ENCODE measurements at regions not wholly inside any gene's neighbourhood (a gene's known extent, or its start where the extent isn't known, plus 50 kb on each side); places are given as distances from the start of the nearest gene placed in this dataset.

GRCh38 chr9:13567833-13568232 is 288.3 kb upstream of the MPDZ start:
- Mint-ChIP-seq H3K27me3 (peaks cover 11% of the 10 kb centered on the region), H3K36me3 (no peaks in the 10 kb centered on the region)
- DNase-seq = no peak

DNA sequence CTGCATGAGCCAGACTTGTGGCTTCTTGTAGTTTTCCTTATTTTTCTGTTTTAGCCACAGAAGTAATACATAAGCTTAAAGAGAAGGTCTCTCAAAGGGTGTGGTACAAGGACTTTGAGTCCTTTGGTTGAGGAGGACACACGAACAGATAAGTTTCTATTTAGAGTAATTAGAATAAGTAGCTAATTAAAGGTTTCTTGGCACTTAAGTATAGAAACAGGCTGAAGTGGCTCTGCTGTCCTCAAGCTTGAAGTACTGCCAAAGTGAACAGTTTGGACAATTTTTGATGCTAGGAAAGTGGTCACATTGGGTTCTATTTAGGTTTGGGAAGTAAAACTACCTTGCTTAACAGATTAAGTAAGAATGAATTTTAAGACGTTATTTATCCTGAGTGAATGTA is 278.3 kb upstream of the MPDZ start:
- Mint-ChIP-seq H3K4me1 (no peaks in the 10 kb centered on the region), H3K27me3 (no peaks in the 10 kb centered on the region)
- CTCF ChIA-PET = no interaction called here

More at GRCh38 chr9:13567833-13568232, 288.3 kb upstream of the MPDZ start:
- Mint-ChIP-seq H3K4me3 (no peak overlapping the region), H3K27ac (no peak overlapping the region), H3K9me3 (no peaks in the 10 kb centered on the region), H3K4me1 (no peaks in the 10 kb centered on the region)
- CTCF ChIA-PET = no interaction called here

GRCh38 chr9:13556656-13557055 is 277.2 kb upstream of the MPDZ start:
- H3K4me1 Mint-ChIP-seq = no peaks in the 10 kb centered on the region
- CTCF ChIA-PET = no interaction called here

More for the DNA sequence above, 278.3 kb upstream of the MPDZ start:
- no peak for DNase-seq
- H3K27ac Mint-ChIP-seq = no peak overlapping the region
- H3K9me3 Mint-ChIP-seq = no peaks in the 10 kb centered on the region
- no peaks in the 10 kb centered on the region for H3K36me3 Mint-ChIP-seq
- H3K4me3 Mint-ChIP-seq = no peak overlapping the region

GRCh38 chr9:13555989-13556500 is 276.6 kb upstream of the MPDZ start:
- no peaks in the 10 kb centered on the region for H3K27me3 Mint-ChIP-seq
- no peak overlapping the region for H3K4me3 Mint-ChIP-seq
- no peak overlapping the region for H3K27ac Mint-ChIP-seq
- CTCF ChIA-PET = no interaction called here
- H3K36me3 Mint-ChIP-seq = no peaks in the 10 kb centered on the region
- no peaks in the 10 kb centered on the region for H3K4me1 Mint-ChIP-seq
- DNase-seq = no peak
- no peaks in the 10 kb centered on the region for H3K9me3 Mint-ChIP-seq

More at GRCh38 chr9:13556656-13557055, 277.2 kb upstream of the MPDZ start:
- Mint-ChIP-seq H3K27me3 (no peaks in the 10 kb centered on the region), H3K27ac (no peak overlapping the region), H3K9me3 (no peaks in the 10 kb centered on the region), H3K4me3 (no peak overlapping the region), H3K36me3 (no peaks in the 10 kb centered on the region)
- DNase-seq = no peak

DNA sequence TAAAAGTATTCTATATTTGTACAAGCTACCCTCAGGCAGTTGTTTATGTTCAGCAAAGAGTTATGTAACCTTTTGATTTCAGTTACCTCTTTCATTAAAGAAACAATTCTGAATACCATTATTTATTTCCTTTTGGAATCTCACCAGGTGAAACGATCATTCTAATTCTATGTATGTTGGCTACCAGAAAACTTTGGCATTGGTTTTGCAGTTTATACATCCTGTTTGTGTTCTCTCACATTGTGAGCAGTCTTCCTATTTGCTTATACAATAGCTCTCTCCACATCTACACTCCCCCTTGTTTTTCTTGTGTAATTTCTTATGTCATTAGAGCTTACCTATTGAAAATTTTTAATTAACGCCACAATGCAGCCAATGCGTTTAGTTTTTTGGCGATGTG is 276.0 kb upstream of the MPDZ start:
- H3K27me3 Mint-ChIP-seq = no peaks in the 10 kb centered on the region
- no peak overlapping the region for H3K4me3 Mint-ChIP-seq
- H3K27ac Mint-ChIP-seq = no peak overlapping the region
- H3K9me3 Mint-ChIP-seq = no peaks in the 10 kb centered on the region
- CTCF ChIA-PET = no interaction called here
- DNase-seq = no peak
- H3K4me1 Mint-ChIP-seq = no peaks in the 10 kb centered on the region
- no peaks in the 10 kb centered on the region for H3K36me3 Mint-ChIP-seq

DNA sequence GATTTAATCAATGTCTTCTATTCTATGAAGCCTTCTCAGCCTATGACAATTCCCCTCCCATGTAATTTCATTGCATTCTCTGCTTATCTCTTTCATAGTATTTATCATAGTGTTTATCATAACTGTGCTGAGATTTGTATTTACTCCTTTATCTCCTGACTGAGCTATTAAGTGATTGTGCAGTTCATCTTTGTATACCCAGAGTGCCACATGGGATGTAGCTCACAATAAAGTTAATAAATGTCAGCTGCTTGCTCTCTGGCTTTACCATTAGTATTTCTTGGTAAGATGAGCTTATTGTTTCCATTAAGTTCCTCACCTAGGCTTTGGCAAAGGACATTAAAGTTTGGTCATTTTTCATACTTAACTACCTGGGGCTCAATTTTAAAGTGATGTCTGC is 275.1 kb upstream of the MPDZ start:
- no peaks in the 10 kb centered on the region for H3K36me3 Mint-ChIP-seq
- no peaks in the 10 kb centered on the region for H3K27me3 Mint-ChIP-seq
- no peaks in the 10 kb centered on the region for H3K4me1 Mint-ChIP-seq
- CTCF ChIA-PET = no interaction called here
- peaks cover under 1% of the 10 kb centered on the region for H3K9me3 Mint-ChIP-seq
- H3K27ac Mint-ChIP-seq = no peak overlapping the region
- H3K4me3 Mint-ChIP-seq = no peak overlapping the region
- no peak for DNase-seq

DNA sequence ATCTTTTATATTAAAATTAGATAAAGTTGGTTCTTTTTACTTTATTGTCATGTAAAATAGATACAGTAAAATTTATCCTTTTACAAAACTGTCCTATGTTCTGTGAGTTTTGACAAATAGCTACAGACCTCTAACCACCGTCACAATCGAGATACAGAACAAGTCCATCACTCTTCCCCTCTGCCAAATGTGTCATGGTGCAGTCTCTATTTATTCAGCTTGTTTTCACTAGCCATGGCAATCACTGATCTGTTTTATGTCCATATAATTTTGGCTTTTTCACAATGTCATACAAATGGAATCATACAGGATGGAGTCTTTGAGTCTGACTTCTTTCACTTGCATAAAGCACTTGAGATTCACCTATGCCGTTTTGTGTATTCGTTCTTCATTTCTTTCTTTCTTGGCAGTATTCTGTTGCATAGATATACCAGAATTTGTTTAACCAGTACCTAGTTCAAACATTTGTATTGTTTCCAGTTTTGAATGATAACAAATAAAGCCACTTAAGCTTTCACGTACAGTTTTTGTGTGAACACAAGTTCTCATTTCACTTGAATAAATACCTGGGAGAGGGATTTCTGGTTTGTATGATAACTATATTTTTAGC is 273.2 kb upstream of the MPDZ start:
- CTCF ChIA-PET = no interaction called here
- DNase-seq = no peak
- H3K9me3 Mint-ChIP-seq = peaks cover 2% of the 10 kb centered on the region
- H3K27me3 Mint-ChIP-seq = no peaks in the 10 kb centered on the region
- no peaks in the 10 kb centered on the region for H3K4me1 Mint-ChIP-seq
- H3K27ac Mint-ChIP-seq = no peak overlapping the region
- H3K4me3 Mint-ChIP-seq = no peak overlapping the region
- H3K36me3 Mint-ChIP-seq = no peaks in the 10 kb centered on the region

DNA sequence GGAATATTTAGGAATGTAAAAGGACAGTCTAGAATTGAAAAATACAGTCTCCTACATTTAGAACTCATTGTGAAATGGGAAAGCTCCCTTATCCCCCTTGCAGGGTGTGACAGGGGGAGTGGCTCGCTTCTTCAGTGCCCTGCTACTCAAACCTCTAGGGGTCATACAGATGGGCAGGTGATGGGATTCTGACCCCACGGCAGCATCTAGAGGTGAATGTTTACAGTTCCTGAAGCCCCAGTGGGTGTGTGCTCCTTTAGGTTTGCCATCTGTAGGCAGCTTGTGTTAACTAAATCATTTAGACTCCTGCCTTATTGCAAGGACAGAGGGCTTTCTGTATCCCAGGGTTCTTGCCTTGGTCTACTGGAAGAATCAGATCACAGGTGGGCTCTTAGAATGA is 271.0 kb upstream of the MPDZ start:
- CTCF ChIA-PET = no interaction called here
- no peaks in the 10 kb centered on the region for H3K27me3 Mint-ChIP-seq
- H3K4me3 Mint-ChIP-seq = no peak overlapping the region
- H3K36me3 Mint-ChIP-seq = no peaks in the 10 kb centered on the region
- peaks cover 2% of the 10 kb centered on the region for H3K9me3 Mint-ChIP-seq
- no peak for DNase-seq
- H3K27ac Mint-ChIP-seq = no peak overlapping the region
- H3K4me1 Mint-ChIP-seq = no peaks in the 10 kb centered on the region

DNA sequence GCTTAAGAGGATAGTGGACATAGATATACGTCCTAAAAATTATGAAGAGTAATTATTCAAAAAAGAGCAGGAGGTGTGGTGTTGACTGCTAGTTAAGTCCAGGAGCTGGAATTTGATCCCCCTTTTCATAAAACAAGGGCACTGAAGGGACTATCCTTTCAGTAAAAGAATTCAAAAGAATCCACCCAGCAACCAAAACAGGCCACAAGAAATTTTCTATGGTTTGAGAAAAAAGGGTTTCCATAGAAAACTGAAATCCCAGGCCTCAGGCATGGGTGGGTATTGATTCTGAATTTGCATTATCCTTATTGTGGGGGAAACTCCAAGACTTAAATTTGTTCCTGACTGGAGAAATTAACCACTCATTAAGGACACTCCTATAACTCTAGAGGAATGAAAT is 269.0 kb upstream of the MPDZ start:
- Mint-ChIP-seq H3K4me1 (no peaks in the 10 kb centered on the region), H3K27ac (no peak overlapping the region), H3K27me3 (no peaks in the 10 kb centered on the region), H3K4me3 (no peak overlapping the region), H3K9me3 (peaks cover 2% of the 10 kb centered on the region), H3K36me3 (no peaks in the 10 kb centered on the region)
- DNase-seq = no peak
- CTCF ChIA-PET = no interaction called here

DNA sequence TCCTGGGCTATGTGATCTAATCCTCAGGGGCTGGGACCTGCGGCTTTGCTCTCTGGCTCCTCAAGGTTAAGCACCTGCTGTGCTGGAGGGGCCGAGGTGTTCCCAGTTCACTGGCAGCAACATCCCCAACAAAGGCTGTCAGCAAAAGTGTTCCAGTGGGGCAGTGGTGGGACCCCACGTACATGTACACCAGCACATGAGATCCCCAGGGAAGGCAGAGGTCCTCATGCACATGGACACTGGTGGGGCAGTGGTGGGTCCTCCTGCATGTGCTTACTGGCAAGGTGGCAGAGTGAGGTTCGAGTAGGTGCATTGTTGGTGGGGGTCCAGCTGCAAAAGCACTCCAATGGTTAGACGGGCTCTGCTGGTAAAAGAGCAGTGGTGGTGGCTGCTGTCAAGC is 255.6 kb upstream of the MPDZ start:
- no peak for DNase-seq
- Mint-ChIP-seq H3K27ac (no peak overlapping the region), H3K9me3 (peaks cover 6% of the 10 kb centered on the region), H3K27me3 (no peaks in the 10 kb centered on the region), H3K4me1 (no peaks in the 10 kb centered on the region), H3K36me3 (no peaks in the 10 kb centered on the region), H3K4me3 (no peak overlapping the region)
- CTCF ChIA-PET = no interaction called here

GRCh38 chr9:13534006-13534405 is 254.5 kb upstream of the MPDZ start:
- Mint-ChIP-seq H3K4me1 (no peaks in the 10 kb centered on the region), H3K9me3 (peaks cover 6% of the 10 kb centered on the region), H3K27me3 (no peaks in the 10 kb centered on the region), H3K36me3 (no peaks in the 10 kb centered on the region), H3K27ac (no peak overlapping the region), H3K4me3 (no peak overlapping the region)
- CTCF ChIA-PET = no interaction called here
- DNase-seq = no peak

DNA sequence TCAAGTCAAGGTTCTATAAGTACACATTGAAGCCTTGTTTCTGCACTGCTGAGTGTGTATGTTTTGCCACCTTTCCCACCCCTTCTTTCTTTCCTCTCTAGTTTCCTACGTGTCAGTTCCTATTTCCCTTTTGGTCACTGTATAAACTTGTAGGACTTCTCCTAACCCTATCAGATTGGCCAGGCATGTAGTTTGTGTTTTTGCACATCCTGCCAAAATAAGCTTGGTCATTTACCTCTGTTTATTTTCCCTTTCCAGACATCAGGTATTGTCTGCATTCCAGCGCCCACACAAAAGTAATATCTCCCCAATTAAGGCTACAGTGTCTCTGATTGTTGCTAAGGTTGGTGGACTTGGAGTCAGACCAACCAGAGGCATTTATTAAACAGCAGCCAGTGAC is 252.9 kb upstream of the MPDZ start:
- Mint-ChIP-seq H3K4me1 (no peaks in the 10 kb centered on the region), H3K27ac (no peak overlapping the region), H3K4me3 (no peak overlapping the region), H3K36me3 (no peaks in the 10 kb centered on the region), H3K27me3 (no peaks in the 10 kb centered on the region), H3K9me3 (peaks cover 6% of the 10 kb centered on the region)
- no peak for DNase-seq
- CTCF ChIA-PET = no interaction called here

GRCh38 chr9:13529321-13530104 is 250.0 kb upstream of the MPDZ start:
- H3K27ac Mint-ChIP-seq = no peak overlapping the region
- H3K9me3 Mint-ChIP-seq = peaks cover 2% of the 10 kb centered on the region
- CTCF ChIA-PET = no interaction called here
- H3K4me3 Mint-ChIP-seq = no peak overlapping the region
- no peak for DNase-seq
- H3K27me3 Mint-ChIP-seq = no peaks in the 10 kb centered on the region
- H3K4me1 Mint-ChIP-seq = no peaks in the 10 kb centered on the region
- H3K36me3 Mint-ChIP-seq = no peaks in the 10 kb centered on the region

DNA sequence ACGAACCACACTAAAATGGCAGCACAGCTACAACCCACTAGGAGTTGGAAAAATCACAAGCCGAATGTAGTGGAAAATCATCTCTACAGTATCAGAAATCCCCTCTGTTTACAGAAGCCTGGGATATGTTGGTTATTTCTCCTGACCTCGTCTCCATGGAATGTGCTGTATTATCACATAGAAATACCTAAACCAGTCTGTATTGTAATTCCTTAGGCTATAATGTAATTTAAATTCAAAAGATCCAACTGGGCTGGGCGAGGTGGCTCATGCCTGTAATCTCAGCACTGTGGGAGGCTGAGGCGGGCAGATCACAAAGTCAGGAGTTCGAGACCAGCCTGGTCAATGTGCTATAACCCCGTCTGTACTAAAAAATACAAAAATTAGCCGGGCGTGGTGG is 244.8 kb upstream of the MPDZ start:
- no peaks in the 10 kb centered on the region for H3K4me1 Mint-ChIP-seq
- no peaks in the 10 kb centered on the region for H3K27me3 Mint-ChIP-seq
- H3K36me3 Mint-ChIP-seq = no peaks in the 10 kb centered on the region
- CTCF ChIA-PET = no interaction called here
- no peak for DNase-seq
- H3K9me3 Mint-ChIP-seq = peaks cover 4% of the 10 kb centered on the region
- no peak overlapping the region for H3K4me3 Mint-ChIP-seq
- H3K27ac Mint-ChIP-seq = no peak overlapping the region

DNA sequence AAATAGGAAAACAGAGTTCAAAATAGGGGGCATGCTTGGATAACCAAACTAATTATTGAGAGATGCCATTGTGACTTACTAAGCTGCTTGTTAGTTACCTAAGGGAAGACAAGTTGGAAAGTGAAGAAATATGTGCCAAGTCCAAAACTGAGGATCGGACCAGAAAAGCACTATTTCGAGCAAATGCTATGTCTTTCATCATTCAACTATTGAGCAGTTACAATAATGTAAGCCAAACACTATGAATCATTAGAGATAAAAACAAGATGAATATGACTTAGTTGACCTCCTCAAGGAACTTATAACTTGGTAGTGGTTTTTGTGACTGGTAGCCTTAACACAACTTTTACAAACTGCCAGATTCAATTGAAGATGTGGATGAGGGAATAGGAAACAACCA is 240.6 kb upstream of the MPDZ start:
- CTCF ChIA-PET = no interaction called here

More for the DNA sequence above, 240.6 kb upstream of the MPDZ start:
- no peaks in the 10 kb centered on the region for H3K27me3 Mint-ChIP-seq
- H3K36me3 Mint-ChIP-seq = no peaks in the 10 kb centered on the region
- no peak overlapping the region for H3K4me3 Mint-ChIP-seq
- H3K9me3 Mint-ChIP-seq = peaks cover 4% of the 10 kb centered on the region
- no peak overlapping the region for H3K27ac Mint-ChIP-seq
- no peaks in the 10 kb centered on the region for H3K4me1 Mint-ChIP-seq
- DNase-seq = no peak

All from activated naive CD4-positive, alpha-beta T cell treated with anti-CD3 and anti-CD28 coated beads, Interleukin-2, amount 10 ng/mL, durations not matched to agents 7 days and 5 days (primary cell).